HT1080 (cell line): ENCODE measurements at regions not wholly inside any gene's neighbourhood (a gene's known extent, or its start where the extent isn't known, plus 50 kb on each side); places are given as distances from the start of the nearest gene placed in this dataset.

Experiments used
- DNase-seq: peaks from one replicate; pipeline ENCODE4 v3.0.0-alpha.2; 2015; ENCODE audit warnings: low read depth

DNA sequence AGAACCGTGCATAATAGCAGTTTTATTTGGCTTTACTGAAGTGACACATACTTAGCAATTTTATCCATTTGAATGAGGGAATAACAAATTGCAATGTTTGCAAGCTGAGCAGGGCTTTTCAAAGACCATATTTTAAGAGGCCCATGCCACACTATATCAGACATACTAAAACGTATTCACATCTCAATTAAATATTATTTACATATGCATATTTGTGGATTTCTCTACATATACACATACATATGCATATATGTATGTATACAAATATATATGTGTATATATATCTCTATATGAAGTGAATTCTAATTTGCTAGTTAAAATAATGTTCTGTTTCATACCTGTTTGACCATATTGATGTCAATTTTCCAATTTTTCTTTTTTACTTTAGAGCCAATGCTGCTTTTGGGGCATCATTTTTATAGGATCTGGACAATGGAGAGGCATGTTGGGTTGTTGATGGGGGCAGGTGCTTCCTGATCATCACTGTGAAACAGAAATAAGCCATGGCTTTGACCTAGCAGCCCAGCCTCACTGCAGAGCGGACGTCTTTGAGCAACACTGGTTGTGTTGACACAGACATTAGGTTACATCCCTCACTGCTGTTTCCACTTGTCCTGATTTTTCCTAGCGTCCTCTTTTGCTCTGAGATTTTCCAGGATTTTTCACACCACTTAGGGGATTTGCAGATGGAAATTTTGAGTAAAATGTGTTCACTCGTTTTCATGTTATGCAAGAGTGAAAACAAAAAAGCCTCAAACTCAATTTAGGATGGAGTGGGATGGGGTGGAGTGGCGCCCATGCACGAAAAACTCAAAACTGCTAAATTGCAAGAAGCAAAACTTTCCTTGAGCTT, 56.9 kb downstream of the RDH14 start:
- no peak for DNase-seq

GRCh38 chr2:18502142-18502541, 58.3 kb downstream of the RDH14 start:
- DNase-seq, result no peak

DNA sequence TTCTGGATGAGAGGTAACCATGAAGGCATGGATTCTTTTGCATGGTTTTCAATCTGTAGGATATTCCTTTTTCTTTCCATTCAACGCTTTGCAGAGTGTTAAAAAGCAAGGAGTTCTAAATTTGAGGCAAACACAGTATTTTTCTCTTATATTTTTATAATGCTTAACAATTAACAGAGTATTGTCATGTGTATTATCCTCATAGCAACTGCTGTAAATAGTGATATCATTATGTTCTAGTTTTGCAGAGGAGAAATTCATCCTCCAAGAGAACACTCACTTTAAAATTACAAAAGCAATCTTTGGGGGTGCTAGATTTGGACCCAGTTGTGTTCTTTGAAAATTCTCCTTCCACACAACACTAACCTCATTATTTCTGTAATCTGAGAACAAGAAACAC, 58.7 kb downstream of the RDH14 start:
- no peak for DNase-seq

- DNase-seq, result no peak
Observed at GRCh38 chr2:18501156-18501555, 59.3 kb downstream of the RDH14 start.

GRCh38 chr2:18500333-18500732, 60.1 kb downstream of the RDH14 start:
- peak; percentile 5 for DNase-seq

GRCh38 chr2:18498531-18498930, 61.9 kb downstream of the RDH14 start:
- DNase-seq, result no peak

- no peak for DNase-seq
Observed at GRCh38 chr2:18496516-18496915, 63.9 kb downstream of the RDH14 start.

GRCh38 chr2:18495058-18495457, 65.4 kb downstream of the RDH14 start:
- DNase-seq, result no peak

DNA sequence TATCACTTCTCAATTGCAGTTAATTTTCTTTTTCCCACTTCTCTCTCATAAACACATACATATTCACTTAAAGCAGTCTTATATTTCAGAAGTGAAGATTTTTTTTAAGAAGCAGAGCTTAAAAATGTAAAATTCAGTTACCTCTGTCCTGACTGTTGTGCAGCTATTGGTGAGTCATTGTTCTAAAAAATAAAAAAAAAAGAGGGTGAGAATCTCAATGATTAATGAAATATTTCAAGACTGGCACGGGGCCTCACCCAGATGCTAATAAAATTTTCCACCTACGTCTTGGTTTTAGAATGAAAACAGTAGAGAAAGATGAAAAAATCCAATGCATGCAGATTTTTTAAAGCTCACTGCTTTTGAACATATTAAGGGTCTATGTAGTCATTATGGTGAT, 67.7 kb downstream of the RDH14 start:
- DNase-seq, result no peak

- no peak for DNase-seq
Observed at GRCh38 chr2:18491577-18491976, 68.9 kb downstream of the RDH14 start.

DNA sequence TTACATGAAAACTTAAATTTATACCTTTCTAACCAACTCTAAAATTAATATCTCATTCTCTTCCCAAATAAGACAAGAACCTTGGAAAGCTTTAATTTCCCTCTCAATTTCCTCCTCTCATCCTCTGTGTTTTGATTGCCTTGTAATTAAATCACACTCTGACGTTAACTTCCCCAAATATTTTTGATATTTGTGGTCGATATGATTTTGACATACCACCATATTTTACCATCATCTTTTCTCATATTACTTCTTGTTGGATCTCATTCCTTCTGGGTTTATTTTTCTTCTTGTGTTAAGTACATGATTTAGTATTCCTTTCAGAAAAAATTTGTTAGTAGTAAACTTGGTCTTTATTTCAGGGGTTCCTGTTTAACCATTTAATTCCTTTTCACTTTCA, 69.6 kb downstream of the RDH14 start:
- DNase-seq, result no peak

- DNase-seq, result no peak
Observed at GRCh38 chr2:18487106-18487913, 73.1 kb downstream of the RDH14 start.

DNA sequence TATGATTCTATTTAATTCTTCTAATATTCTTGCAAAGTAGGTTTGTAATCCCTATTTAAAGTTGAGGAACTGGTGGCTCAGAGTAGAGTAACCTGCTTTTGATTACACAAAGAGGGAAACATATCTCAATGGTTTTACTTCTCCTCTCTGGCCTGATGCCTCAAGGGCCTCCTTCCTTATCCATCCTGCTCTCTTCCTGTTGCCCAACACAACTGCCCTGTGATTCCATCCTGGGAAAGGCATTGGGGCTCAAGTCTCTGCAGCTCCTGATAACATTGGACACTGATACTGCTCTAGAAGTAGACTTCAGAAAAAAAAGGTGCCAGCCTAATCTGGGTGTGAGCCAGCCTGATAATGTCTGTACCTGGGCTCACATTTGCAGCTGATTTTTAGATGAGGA, 75.8 kb downstream of the RDH14 start:
- no peak for DNase-seq

DNA sequence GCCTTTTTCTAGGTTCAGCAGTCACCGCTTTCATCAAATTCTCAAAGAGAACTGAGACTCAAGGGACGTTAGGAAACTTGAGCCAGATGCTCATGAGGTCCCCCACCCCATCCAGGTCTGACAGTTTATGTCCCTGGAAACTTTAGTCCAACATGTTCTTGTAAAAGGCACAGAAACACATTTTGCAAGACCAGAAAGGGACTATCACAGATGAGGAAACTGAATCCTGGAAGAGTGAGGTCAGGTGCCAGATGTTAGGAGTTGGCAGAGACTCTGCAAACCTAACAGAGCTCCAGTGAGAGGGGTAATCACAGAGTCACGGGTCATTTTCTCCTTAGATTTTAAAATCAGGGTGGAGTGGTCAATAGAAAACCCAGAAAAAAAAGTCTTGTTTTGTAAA, 76.6 kb downstream of the RDH14 start:
- DNase-seq, result no peak

GRCh38 chr2:18482666-18483065, 77.8 kb downstream of the RDH14 start:
- DNase-seq, result no peak

GRCh38 chr2:18479947-18480369, 80.5 kb downstream of the RDH14 start:
- DNase-seq, result no peak

- DNase-seq, result no peak
Observed at GRCh38 chr2:18477293-18477692, 83.2 kb downstream of the RDH14 start.

- DNase-seq, result no peak
Observed at GRCh38 chr2:18476484-18476883, 84.0 kb downstream of the RDH14 start.

GRCh38 chr2:18475884-18476283, 84.6 kb downstream of the RDH14 start:
- DNase-seq, result no peak

- DNase-seq, result no peak
Observed at GRCh38 chr2:18474700-18475099, 85.8 kb downstream of the RDH14 start.

- peak; percentile 20 for DNase-seq
Observed at GRCh38 chr2:18473241-18474181, 86.9 kb downstream of the RDH14 start.
